GM10266 (cell line): ENCODE measurements at regions not wholly inside any gene's neighbourhood (a gene's known extent, or its start where the extent isn't known, plus 50 kb on each side); places are given as distances from the start of the nearest gene placed in this dataset.

Experiments
- DNase-seq: peaks from one replicate; pipeline ENCODE4 v3.0.0; 2012; ENCODE audit errors: extremely low spot score
- CTCF ChIP-seq: IDR thresholded peaks from 2 replicates; pipeline ENCODE4 v1.5.1; 2012; ENCODE audit warnings: mild to moderate bottlenecking, low read depth; ENCODE audit not compliant: control insufficient read depth, insufficient read depth; ENCODE audit errors: missing control alignments

DNA sequence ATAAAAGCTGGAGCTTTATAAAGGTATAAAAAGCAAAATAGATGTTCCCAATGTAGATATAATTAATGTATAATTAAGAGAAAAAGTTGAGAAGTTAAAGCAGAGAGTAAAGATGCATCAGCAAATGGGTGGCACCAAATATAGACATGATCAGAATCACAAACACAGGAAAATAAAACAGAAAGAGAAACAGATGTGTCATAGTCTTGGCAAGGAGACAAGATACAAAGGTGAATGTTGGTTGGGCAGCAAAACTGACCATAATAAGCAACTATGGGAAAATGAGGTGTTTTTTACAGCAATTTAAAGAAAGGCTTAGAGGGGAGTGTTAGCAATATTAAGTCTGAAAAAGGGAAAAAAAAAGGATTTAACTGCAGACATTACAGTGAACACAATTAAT is 135.4 kb upstream of the CLEC14A start:
- no peak for DNase-seq
- TF ChIP-seq CTCF, result no peak

GRCh38 chr14:38389681-38390080 is 133.8 kb upstream of the CLEC14A start:
- no peak for DNase-seq

DNA sequence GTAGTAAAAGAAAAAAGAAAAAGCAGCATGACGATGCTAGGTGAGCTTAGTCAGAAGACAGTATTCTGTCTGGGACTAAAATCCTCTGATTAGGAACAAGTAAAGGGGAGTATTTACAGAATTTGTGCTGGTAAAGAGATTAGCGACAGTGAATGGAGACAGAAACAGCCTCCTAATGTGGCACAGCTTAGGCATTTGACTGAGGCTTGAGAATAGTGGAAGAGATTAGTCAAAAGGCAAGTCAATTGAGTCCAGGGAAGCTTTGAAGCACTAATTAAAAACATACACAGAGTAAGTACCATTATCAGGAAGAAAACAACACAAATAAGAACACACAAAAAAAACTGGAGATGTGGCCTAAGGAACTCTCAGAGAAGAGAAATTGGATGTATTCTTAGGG is 131.9 kb upstream of the CLEC14A start:
- no peak for DNase-seq
- no peak for TF ChIP-seq CTCF

More at GRCh38 chr14:38389681-38390080, 133.8 kb upstream of the CLEC14A start:
- TF ChIP-seq CTCF, result no peak

DNA sequence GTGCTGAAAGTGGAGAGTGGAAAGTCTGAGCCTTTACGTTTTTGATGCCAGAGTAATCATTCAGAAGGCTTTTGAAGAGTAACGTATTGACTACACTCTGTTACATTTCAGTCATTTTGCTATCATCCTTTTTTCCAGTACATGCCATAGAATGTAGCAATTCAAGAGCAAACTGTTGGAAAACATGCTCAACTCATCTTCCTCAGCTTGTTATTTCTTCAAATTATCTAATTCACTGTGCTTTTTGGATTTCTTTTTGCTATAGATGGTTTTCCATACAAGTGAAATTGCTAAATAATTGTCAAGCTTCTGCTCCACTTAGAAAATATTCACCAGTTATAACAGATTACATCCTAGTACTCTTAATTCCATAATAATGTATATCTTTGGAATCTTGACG is 129.9 kb upstream of the CLEC14A start:
- TF ChIP-seq CTCF, result no peak
- no peak for DNase-seq

DNA sequence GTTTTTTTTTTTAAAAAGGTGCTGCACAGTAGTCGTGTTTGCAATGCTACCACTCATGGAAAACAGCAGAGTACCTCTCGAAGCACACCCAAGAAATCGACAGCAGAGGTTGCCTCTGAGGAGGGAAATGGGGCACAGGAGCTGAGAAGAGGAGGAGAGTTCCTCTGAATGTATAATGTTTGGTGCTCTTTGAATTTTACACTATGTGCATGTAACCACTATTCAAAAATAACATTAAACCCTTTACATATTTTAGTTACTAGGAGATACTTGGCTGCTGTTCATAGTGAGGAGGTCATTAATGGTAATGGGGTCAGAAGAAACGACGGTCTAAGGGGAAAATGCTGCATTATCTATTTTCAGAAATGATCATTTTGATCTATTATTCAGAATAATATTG is 129.4 kb upstream of the CLEC14A start:
- DNase-seq, result no peak
- no peak for TF ChIP-seq CTCF

DNA sequence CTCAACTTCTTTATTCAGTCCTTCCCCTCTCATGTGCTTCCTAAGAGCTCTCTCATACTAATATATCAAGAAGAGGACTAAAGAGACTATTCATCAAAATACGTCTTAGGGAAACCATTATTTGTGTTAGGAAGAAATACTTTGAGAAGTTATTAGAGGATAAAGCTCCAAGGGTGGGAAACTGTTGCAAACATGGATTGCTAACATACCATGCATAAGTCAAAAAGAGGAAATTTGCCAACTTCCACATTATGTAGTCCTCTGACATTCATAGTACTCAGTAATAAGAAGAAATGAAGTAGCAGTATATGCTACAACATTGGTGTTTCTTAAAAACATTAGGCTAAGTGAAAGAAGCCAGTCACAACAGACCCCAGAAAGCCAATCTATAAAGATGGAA is 128.8 kb upstream of the CLEC14A start:
- DNase-seq, result no peak
- TF ChIP-seq CTCF, result no peak

- TF ChIP-seq CTCF, result no peak
- DNase-seq, result no peak
These were observed 112.0 kb upstream of the CLEC14A start for GRCh38 chr14:38367922-38368321.
